Tibial artery (tissue), 4 donors: ENCODE measurements at regions not wholly inside any gene's neighbourhood (a gene's known extent, or its start where the extent isn't known, plus 50 kb on each side); places are given as distances from the start of the nearest gene placed in this dataset.
"Not testable (repeated sequence)": the region's sequence is repeated elsewhere in the genome, so short reads cannot be mapped to it uniquely, and the experiment has no call there.

Experiments
- DNase-seq, 2 donors: peaks; one replicate each; pipeline ENCODE4 v3.0.0-alpha.2; 2019
- H3K27ac ChIP-seq, 2 donors: fragments of 200-600 bp; sonication (generic) in 1 of 2; 1 replicate in 1 of 2; 2 replicates in 1 of 2; pipeline ENCODE4 v1.5.1; 2018 to 2019; ENCODE audit warnings: mild to moderate bottlenecking in 1 of 2
- H3K27me3 ChIP-seq, 2 donors: fragments of 200-600 bp; sonication (generic) in 1 of 2; one replicate each; pipeline versions ENCODE4 v1.5.1 to v1.6.0; 2016 to 2019
- H3K36me3 ChIP-seq, 3 donors: fragments of 200-600 bp; sonication (generic) in 2 of 3; one replicate each; pipeline ENCODE4 v1.5.1; 2016 to 2019; ENCODE audit warnings: mild to moderate bottlenecking in 2 of 3
- H3K4me1 ChIP-seq, 4 donors: fragments of 200-600 bp; sonication (generic) in 2 of 4; 1 replicate in 3 of 4; 2 replicates in 1 of 4; pipeline ENCODE4 v1.5.1; 2016 to 2019
- H3K4me3 ChIP-seq, 2 donors: fragments of 200-600 bp; sonication (generic) in 1 of 2; 1 replicate in 1 of 2; 2 replicates in 1 of 2; pipeline ENCODE4 v1.5.1; 2018 to 2019; ENCODE audit warnings: mild to moderate bottlenecking in 2 of 2
- H3K9me3 ChIP-seq, 3 donors: fragments of 200-600 bp; sonication (generic) in 1 of 3; one replicate each; pipeline ENCODE4 v1.5.1; 2016 to 2019
- CTCF ChIP-seq, 2 experiments: fragments of 200-600 bp in 1 of 2; fragments of 450-650 bp in 1 of 2; IDR thresholded peaks; one replicate each; pipeline ENCODE4 v1.5.1; 2017 to 2019; ENCODE audit warnings: antibody characterized with exemption in 2 of 2, mild to moderate bottlenecking in 1 of 2, moderate library complexity in 1 of 2
- intact Hi-C: fragments of 100-400 bp; cut with DNase I; formaldehyde crosslinking; loops from one replicate; pipeline ENCODE4 v1.15.0; 2023; ENCODE audit warnings: low total_unique reads

GRCh38 chr12:75943730-75944096 lies 87.9 kb downstream of the PHLDA1 start:
- Histone ChIP-seq H3K4me3 (no peak overlapping the region), H3K4me1 (peaks cover 0 to 15% (median 8%) of the 10 kb centered on the region in 4 donors), H3K9me3 (no peaks in the 10 kb centered on the region), H3K27ac (peak overlapping the region in 1 of 2 donors; percentile 41), H3K27me3 (no peaks in the 10 kb centered on the region), H3K36me3 (no peaks in the 10 kb centered on the region)
- TF ChIP-seq CTCF (IDR thresholded peaks at IDR 0.05), result no peak
- no peak for DNase-seq
- intact Hi-C loops, result no loop called here

- H3K27ac ChIP-seq, H3K27me3 ChIP-seq, H3K9me3 ChIP-seq, H3K36me3 ChIP-seq, intact Hi-C loops, H3K4me3 ChIP-seq, DNase-seq: not testable (repeated sequence)
- peaks cover 0 to 15% (median 8%) of the 10 kb centered on the region in 4 donors for H3K4me1 ChIP-seq
Observed at GRCh38 chr12:75941661-75942060, 89.9 kb downstream of the PHLDA1 start.

DNA sequence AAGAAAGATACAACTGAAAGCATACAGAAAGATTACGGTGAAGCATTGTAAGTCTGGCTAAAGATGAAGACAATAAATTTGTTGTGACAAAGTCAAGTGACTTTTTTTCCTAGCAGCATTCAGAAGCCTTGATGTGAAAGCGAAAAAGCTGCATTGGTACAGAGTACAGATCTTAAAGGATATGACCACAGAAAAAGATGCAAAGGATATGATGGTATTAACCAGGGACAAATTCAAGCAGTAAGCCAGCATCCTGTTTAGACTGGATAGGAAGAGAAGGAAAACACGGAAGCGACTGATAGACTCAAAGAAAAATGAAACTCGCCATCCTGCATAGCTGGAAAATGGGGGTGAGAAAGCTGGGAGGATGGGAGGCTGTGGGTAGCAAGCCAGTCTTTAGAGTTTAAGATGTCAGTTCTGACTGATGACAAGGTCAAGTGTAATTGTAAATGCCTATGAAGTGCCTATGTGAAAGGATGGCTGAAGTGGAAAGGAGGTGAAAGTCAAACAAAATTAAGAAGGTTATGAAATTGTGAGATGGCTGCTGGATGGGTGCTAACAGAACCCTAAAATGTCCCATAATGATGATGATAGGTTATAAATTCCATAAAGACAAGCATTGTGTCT lies 92.4 kb downstream of the PHLDA1 start:
- intact Hi-C loops, result no loop called here
- Histone ChIP-seq H3K27me3 (no peaks in the 10 kb centered on the region), H3K27ac (no peak overlapping the region), H3K9me3 (no peaks in the 10 kb centered on the region), H3K36me3 (no peaks in the 10 kb centered on the region), H3K4me3 (no peak overlapping the region), H3K4me1 (peaks cover 0 to 16% (median 5%) of the 10 kb centered on the region in 4 donors)
- TF ChIP-seq CTCF (IDR thresholded peaks at IDR 0.05), result no peak
- no peak for DNase-seq

GRCh38 chr12:75938189-75938588 lies 93.4 kb downstream of the PHLDA1 start:
- Histone ChIP-seq H3K4me1 (peaks cover 0 to 14% (median 0%) of the 10 kb centered on the region in 4 donors), H3K27ac (no peak overlapping the region), H3K36me3 (no peaks in the 10 kb centered on the region), H3K27me3 (no peaks in the 10 kb centered on the region), H3K4me3 (no peak overlapping the region), H3K9me3 (no peaks in the 10 kb centered on the region)
- DNase-seq, result no peak
- intact Hi-C loops, result no loop called here
- no peak for TF ChIP-seq CTCF (IDR thresholded peaks at IDR 0.05)

DNA sequence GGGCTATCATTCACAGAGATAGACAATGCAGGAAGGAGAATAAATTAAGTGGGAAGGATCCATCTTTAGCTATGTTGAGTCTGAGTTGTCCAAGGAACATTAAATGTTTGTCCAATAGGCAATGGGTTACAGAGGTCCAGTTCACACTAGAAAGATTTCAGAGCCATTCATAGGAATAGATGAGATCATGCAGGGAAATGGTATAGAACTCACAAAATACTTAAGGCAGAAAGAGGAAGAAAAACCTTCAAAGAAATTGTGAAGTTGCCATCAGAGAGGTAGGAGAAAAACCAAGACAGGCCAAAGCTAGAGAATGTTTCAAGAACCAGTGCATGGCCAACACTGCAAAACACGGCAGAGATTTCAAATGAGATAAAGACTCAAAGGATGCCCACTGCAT lies 94.1 kb downstream of the PHLDA1 start:
- Histone ChIP-seq H3K4me1 (peaks cover 0 to 14% (median 0%) of the 10 kb centered on the region in 4 donors), H3K27ac (no peak overlapping the region), H3K36me3 (no peaks in the 10 kb centered on the region), H3K27me3 (no peaks in the 10 kb centered on the region), H3K4me3 (no peak overlapping the region), H3K9me3 (no peaks in the 10 kb centered on the region)
- DNase-seq, result no peak
- intact Hi-C loops, result no loop called here
- TF ChIP-seq CTCF (IDR thresholded peaks at IDR 0.05), result no peak

GRCh38 chr12:75936515-75937440 lies 94.8 kb downstream of the PHLDA1 start:
- DNase-seq, result no peak
- no peaks in the 10 kb centered on the region for H3K9me3 ChIP-seq
- no peak overlapping the region for H3K27ac ChIP-seq
- intact Hi-C loops, result no loop called here
- H3K4me3 ChIP-seq, result no peak overlapping the region
- H3K36me3 ChIP-seq, result no peaks in the 10 kb centered on the region
- no peaks in the 10 kb centered on the region for H3K27me3 ChIP-seq
- peaks cover 0 to 14% (median 0%) of the 10 kb centered on the region in 4 donors for H3K4me1 ChIP-seq
- TF ChIP-seq CTCF (IDR thresholded peaks at IDR 0.05), result no peak
